ENCODE measurements at regions not wholly inside any gene's neighbourhood (a gene's known extent, or its start where the extent isn't known, plus 50 kb on each side); places are given as distances from the start of the nearest gene placed in this dataset.

DNA sequence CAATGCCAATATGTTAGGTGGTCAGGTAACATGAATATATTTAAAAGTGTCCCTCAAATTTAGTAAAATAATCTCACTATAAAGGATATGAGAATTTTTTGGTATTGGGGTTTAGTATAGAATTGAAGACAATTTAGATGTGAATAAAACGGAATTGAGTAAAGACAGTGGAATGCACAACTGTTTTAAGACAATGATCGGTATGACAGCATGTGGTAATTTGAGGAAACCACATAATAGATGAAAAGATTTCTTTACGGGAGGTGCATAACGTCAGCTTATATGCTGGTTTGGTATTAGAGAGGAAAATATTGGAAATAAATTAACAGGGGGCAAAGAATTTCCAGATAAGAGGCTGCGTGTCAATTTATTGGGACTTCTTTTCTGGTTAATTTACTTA is 1043.2 kb downstream of the CDH18 start:
- H3K9me3 ChIP-seq, result no peaks in the 10 kb centered on the region

DNA sequence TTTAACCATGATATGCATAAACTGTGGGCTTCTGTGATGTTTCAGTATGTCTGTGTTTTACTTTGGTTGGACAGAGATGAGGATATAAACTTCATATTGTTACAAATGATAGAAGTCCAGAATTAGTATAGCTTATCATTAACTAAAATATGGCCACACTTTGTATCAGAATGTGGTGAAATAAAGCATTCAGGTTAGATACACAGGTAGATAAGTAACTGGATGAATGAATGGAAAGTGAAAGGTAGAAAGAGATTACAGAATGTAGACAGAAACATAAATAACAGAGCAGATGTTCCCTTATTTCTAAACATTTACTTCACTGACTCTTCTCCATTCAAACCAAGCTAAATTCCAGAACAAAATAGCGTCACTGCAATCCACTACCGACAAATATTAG is 1033.8 kb downstream of the CDH18 start:
- Histone ChIP-seq H3K9me3 (no peaks in the 10 kb centered on the region), H3K4me3 (no peak overlapping the region), H3K36me3 (ENCODE audit: low read depth) (no peaks in the 10 kb centered on the region), H3K4me1 (ENCODE audit: low read depth) (no peaks in the 10 kb centered on the region)
- TF ChIP-seq, protein P1, sequence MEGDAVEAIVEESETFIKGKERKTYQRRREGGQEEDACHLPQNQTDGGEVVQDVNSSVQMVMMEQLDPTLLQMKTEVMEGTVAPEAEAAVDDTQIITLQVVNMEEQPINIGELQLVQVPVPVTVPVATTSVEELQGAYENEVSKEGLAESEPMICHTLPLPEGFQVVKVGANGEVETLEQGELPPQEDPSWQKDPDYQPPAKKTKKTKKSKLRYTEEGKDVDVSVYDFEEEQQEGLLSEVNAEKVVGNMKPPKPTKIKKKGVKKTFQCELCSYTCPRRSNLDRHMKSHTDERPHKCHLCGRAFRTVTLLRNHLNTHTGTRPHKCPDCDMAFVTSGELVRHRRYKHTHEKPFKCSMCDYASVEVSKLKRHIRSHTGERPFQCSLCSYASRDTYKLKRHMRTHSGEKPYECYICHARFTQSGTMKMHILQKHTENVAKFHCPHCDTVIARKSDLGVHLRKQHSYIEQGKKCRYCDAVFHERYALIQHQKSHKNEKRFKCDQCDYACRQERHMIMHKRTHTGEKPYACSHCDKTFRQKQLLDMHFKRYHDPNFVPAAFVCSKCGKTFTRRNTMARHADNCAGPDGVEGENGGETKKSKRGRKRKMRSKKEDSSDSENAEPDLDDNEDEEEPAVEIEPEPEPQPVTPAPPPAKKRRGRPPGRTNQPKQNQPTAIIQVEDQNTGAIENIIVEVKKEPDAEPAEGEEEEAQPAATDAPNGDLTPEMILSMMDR (IDR thresholded peaks at IDR 0.05), result no peak
- no peak for ATAC-seq
- intact Hi-C loops (cut with DNase I, micrococcal nuclease), result no loop called here
- no peak for DNase-seq

More for the DNA sequence above, 1043.2 kb downstream of the CDH18 start:
- DNase-seq (no peak), ATAC-seq (no peak)
- intact Hi-C loops (cut with DNase I, micrococcal nuclease), result no loop called here
- no peaks in the 10 kb centered on the region for H3K4me1 ChIP-seq (ENCODE audit: low read depth)
- no peaks in the 10 kb centered on the region for H3K36me3 ChIP-seq (ENCODE audit: low read depth)
- TF ChIP-seq, protein P1 (IDR thresholded peaks at IDR 0.05), result no peak
- H3K4me3 ChIP-seq, result no peak overlapping the region

DNA sequence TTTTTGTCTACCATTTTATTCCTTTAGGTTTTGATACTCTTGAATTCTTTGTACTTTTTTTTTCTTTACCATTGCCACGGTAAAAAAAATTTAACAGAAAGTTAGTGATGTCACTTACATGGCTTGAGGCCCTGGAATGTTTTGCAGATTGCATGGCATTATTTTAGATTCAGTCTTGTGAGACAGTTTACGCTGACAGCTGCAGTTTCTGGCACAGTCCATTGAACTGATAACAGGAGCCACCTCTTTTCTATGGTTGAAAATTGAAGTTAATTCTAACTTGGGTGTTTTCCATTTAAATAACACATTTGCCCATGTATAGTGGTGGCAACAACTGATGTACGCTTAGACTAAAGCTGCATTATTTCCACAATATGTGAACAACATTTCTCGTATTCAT is 1028.5 kb downstream of the CDH18 start:
- ATAC-seq (no peak), DNase-seq (no peak)
- no peaks in the 10 kb centered on the region for H3K4me1 ChIP-seq (ENCODE audit: low read depth)
- no peaks in the 10 kb centered on the region for H3K36me3 ChIP-seq (ENCODE audit: low read depth)
- TF ChIP-seq, protein P1 (IDR thresholded peaks at IDR 0.05), result no peak
- H3K4me3 ChIP-seq, result no peak overlapping the region
- H3K9me3 ChIP-seq, result no peaks in the 10 kb centered on the region
- intact Hi-C loops (cut with DNase I, micrococcal nuclease), result no loop called here

DNA sequence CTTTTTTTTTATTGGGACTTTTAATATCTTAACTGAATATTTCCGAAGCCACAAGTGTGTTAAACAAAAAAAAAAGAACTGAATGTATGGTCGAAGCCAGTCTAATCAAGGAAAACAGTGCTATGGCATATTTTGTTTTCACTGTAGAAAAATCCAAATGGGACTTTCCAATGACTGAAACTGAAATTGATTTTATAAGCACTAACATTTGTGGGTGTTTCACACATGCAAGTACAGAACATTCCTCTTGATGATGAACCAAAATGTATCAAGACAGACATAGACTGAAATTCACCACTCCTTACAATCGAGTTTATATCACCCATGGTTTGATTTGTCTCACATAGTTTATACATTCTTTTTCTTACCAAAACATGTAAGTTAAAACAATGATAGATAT is 1026.8 kb downstream of the CDH18 start:
- intact Hi-C loops (cut with DNase I, micrococcal nuclease), result no loop called here
- no peak for ATAC-seq
- TF ChIP-seq, protein P1 (IDR thresholded peaks at IDR 0.05), result no peak
- H3K4me3 ChIP-seq, result no peak overlapping the region
- DNase-seq, result no peak
- no peaks in the 10 kb centered on the region for H3K36me3 ChIP-seq (ENCODE audit: low read depth)
- no peaks in the 10 kb centered on the region for H3K4me1 ChIP-seq (ENCODE audit: low read depth)
- H3K9me3 ChIP-seq, result no peaks in the 10 kb centered on the region

DNA sequence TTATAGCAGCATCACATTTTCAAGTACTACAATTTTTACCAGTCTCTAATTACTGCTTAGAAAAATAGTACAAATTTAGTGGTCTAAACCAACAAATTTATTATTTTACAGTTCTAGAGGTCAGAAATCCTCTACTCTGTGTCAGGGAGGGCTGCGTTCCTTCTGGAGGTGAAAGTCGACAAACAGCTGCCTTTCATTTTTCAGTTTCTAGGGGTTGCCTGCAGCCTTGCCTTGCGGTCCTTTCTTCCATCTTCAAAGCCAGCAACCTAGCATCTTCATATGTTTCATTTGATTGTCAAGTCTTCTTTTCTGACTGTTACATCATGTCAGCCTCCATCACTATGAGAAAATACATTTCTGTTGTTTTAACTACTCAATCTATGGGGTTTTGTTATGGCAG is 1022.1 kb downstream of the CDH18 start:
- Histone ChIP-seq H3K36me3 (ENCODE audit: low read depth) (no peaks in the 10 kb centered on the region), H3K4me3 (no peak overlapping the region), H3K9me3 (no peaks in the 10 kb centered on the region), H3K4me1 (ENCODE audit: low read depth) (no peaks in the 10 kb centered on the region)
- intact Hi-C loops (cut with DNase I, micrococcal nuclease), result no loop called here
- no peak for ATAC-seq
- TF ChIP-seq, protein P1 (IDR thresholded peaks at IDR 0.05), result no peak
- DNase-seq, result no peak

DNA sequence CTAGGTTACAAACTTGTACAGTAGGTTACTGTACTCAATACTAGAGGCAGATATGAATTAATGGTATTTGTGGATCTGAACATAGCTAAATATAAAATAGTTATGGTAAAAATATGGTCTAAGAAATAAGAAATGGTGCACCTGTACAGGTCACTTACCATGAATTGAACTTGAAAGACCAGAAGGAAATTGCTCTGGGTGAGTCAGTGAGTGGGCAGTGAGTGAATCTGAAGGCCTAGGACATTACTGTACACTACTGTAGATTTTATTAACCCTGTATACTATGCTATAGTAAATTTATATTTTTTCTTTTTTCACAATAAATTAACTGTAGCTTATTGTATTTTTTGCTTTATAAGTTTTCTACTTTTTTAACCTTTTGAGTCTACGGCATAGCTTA is 1020.4 kb downstream of the CDH18 start:
- TF ChIP-seq, protein P1 (IDR thresholded peaks at IDR 0.05), result no peak
- DNase-seq, result no peak
- Histone ChIP-seq H3K9me3 (no peaks in the 10 kb centered on the region), H3K4me1 (ENCODE audit: low read depth) (no peaks in the 10 kb centered on the region), H3K36me3 (ENCODE audit: low read depth) (no peaks in the 10 kb centered on the region), H3K4me3 (no peak overlapping the region)
- ATAC-seq, result no peak
- intact Hi-C loops (cut with DNase I, micrococcal nuclease), result no loop called here
